ENCODE measurements at regions not wholly inside any gene's neighbourhood (a gene's known extent, or its start where the extent isn't known, plus 50 kb on each side); places are given as distances from the start of the nearest gene placed in this dataset.
"Not testable (repeated sequence)": the region's sequence is repeated elsewhere in the genome, so short reads cannot be mapped to it uniquely, and the experiment has no call there.

GRCh38 chr9:34907044-34907443 is 51.0 kb upstream of the PHF24 start:
- DNase-seq, result no peak

GRCh38 chr9:34899535-34900158 is 58.4 kb upstream of the PHF24 start:
- DNase-seq, result peak; percentile 73

DNA sequence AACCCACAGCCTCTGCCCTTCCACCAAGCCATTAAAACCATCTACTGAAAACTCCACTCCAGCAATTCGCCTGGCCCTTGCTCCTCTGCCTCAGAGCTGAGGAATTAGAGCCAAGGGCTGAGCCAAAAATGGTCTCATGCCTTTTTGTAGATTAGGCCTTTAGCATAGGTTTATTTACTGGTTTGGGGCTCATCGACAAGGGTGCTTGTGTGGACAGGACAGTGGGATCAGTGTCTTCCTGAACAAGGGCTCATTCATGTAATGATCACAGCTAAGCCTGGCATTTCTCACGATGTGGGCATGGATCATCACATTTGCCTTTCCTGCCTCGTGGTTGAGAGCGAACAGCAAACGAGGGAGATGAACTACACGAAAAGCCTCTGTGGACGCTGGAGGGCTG is 59.2 kb upstream of the PHF24 start:
- DNase-seq, result no peak

DNA sequence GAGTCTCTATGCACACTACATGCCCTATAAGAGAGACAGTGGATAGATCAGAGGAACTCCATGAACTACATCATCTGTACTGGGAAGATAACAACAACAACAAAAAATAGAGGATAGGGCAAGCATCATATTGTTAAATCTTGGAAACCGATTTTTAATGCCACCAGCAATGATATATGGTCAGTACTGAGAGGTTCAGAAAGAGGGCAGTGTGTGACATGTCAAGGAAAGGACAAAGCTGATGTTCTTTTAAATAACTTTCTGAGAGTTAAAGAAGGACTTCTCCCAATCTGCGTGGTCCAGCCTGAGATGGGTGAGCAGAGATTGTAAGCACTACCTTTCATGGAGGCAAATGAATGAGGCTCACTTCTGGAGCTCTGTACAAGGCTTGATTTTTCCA is 62.0 kb upstream of the PHF24 start:
- DNase-seq, result no peak

- DNase-seq, result no peak
Observed at GRCh38 chr9:34892886-34893285, 65.2 kb upstream of the PHF24 start.

DNA sequence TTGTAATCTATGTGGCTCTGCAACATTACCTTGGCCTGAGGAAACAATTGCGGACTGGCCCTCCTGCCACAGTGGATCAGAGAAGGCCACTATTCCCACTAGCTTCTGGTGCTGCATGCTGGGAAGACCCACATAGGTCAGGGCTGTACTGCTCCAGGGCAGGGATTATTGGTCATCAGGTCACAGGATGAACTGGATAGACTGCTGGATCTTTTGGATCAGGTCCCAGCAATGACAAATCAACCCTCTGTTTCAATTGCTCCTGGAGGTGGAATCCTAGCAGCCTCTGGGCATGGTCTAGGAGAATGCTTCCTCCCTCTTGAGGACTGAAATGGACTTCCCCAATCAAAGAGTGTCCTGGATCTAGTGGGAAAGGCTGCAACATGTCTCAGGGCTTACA is 66.7 kb upstream of the PHF24 start:
- DNase-seq, result no peak

- no peak for DNase-seq
Observed at GRCh38 chr9:34887841-34888240, 70.2 kb upstream of the PHF24 start.

GRCh38 chr9:34884747-34885189 is 73.3 kb upstream of the PHF24 start:
- no peak for DNase-seq

DNA sequence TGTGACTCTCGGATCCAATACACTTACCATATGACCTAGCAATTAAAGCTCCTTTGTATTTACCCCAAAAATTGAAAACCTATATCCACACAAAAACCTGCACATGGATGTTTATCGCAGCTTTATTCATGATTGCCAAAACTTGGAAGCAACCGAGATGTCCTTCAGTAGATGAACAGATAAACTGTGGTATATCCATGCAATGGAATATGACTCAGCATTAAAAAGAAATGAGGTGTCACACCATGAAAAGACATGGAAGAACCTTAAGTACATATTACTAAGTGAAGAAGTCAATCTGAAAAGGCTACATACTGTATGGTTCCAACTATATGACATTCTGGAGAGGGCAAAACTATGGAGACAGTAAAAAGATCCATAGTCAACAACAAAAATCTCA is 82.0 kb upstream of the PHF24 start:
- DNase-seq, result no peak

DNA sequence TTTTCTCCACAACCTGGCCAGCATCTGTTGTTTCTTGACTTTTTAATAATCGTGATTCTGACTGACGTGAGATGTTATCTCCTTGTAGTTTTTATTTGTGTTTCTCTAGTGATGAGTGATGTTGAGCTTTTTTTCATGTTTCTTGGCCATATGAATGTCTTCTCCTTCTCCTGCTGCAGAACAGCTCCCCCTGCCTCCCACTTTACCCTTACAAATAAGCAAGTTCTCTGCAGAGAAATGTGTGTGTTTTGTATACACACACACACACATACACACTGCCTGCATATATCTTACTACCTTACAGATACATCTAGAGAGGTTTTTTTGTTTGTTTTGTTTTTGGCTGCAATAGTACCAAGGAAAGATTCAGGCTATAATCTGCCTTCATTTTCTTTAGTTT is 88.7 kb upstream of the PHF24 start:
- DNase-seq, result peak; percentile 13

- DNase-seq, result no peak
Observed at GRCh38 chr9:34866614-34867013, 91.5 kb upstream of the PHF24 start.

DNA sequence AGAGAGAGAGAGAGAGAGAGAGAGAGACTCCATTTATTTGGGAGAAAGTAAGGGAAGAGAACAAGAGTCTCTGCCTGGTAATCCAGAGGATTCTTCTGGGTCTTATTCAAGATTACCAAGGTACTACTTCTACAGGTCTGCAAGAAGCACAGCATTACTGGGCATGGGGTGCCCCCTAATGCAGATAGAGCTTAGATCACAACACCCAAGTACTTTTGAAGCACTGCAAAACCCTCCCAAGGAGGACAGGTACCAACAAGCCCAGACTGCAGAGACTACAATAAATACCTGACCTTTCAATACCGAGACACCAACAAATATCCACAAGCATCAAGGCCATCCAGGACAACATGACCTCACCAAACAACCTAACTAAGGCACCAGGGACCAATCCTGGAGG is 94.7 kb upstream of the PHF24 start:
- DNase-seq, result no peak

- DNase-seq, result peak; percentile 22
Observed at GRCh38 chr9:34862836-34863235, 95.2 kb upstream of the PHF24 start.

DNA sequence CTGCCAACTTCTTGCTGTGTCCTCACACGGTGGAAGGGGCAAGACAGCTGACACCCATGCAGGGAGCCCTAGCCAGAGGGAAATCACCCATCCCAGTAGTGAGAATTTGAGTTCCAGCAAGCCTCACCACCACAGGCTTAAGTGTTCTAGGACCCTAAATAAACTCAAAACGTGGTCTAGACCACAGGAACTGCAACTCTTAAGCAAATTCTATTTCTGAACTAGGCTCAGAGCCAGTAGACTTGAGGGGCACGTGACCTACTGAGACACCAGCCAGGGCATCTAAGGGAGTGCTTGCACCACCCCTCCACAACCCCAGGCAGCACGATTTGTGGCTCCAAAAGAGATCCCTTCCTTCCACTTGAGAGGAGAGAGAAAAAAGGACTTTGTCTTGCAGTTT is 96.0 kb upstream of the PHF24 start:
- no peak for DNase-seq

- DNase-seq, result not testable (repeated sequence)
Observed at GRCh38 chr9:34855016-34855415, 103.1 kb upstream of the PHF24 start.

DNA sequence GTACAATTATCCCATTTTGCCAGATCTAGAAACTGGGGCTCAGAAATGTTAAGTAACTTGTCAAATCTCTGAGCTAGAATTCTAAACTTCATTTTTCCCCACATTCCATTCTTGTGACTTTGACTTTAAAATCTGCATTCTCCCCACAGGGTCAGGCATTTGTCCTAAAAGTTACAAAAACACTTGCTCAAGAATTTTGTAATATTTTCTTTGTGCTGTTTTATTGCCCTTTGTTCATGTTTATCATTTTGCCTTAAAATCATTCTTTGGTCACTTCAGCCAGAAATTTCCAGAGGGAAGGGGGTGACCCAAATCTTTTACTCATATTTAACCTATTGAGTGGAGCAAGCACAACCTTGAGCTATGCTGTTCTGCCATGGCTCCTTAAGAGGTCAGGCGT is 120.1 kb upstream of the CCL21 start:
- no peak for DNase-seq

DNA sequence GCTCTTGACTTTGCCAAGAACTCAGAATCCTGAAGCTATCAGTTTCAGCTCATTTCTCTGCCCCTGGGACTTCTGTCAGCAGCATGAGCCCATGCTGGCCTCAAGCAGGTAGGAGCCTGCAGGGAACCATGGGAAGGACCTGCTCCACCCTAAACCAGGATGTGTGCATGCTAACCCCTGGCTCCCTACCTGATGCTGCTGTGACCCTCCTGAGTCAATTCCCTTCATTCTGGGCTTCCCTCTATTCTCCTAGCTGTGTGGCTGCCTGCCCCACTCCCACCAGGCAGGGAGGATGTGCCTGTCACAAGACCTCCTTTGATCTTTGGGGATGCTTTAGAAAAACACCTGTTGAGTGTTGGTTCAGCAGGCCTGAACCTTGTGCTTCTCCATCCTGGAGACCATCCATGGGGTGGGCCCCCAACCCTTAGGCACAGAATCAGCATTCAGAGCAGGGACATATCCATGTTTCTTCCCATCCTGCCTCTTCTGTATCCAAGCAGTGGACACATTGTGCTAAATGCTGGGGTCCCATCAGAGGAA is 117.1 kb upstream of the CCL21 start:
- no peak for DNase-seq

DNA sequence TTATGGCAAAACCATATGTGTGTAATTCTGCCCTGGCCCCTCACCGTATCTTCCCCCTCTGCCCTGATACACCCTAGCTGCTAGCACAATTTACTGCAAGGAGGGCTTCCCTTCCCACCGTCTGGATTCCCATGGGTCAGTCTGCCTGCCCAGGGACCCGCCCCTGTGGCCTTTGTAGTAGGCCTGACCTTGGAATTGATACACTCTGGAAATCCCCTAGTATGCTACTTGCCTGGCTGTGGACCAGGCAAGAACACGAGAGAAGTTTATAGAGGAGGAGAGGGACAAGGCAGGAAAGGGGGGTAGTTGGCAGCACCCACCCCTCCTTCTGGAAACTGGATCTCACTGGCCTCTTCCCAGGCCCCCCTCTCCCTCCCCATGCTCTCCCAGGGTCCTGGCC is 115.8 kb upstream of the CCL21 start:
- no peak for DNase-seq

- no peak for DNase-seq
Observed at GRCh38 chr9:34823778-34824177, 113.8 kb upstream of the CCL21 start.

DNA sequence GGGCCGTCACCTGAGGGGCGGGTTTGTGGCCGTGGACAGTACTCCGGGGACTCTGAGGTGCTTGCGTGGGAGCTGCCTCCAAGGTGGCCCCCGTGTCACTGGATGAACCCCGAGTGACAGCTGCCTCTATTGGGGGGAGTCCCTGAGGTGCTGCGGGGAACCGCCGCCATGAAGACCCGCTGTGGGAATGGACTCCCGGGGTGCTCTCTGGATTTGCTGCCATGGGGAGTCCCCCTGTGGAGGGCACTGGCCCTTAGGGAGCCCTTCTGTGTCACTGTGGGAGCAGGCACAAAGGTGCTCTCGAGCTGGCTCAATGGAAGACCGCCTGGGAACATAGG is 100.2 kb upstream of the CCL21 start:
- no peak for DNase-seq

- peak; percentile 15 for DNase-seq
Observed at GRCh38 chr9:34809504-34810186, 99.7 kb upstream of the CCL21 start.

GRCh38 chr9:34802916-34803315 is 93.0 kb upstream of the CCL21 start:
- no peak for DNase-seq

DNA sequence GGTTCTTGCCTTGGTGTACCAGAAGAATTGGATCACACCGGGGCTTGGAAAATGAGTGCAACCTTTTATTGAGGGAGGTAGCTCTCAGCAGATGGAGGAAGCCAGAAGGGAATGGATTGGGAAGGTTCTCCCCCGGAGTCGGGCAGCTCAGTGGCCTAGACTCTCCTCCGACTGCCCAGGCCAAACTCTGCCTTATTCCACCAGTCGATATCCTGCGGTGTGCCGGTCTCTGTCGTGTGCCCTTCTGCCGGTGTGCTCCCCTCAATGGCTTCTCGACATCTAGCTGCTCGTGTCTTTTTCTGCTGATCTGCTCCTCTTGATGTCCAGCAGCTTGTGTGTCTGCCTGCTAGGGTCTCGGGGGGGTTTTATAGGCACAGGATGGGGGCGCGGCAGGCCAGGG is 87.4 kb upstream of the CCL21 start:
- DNase-seq, result no peak

DNA sequence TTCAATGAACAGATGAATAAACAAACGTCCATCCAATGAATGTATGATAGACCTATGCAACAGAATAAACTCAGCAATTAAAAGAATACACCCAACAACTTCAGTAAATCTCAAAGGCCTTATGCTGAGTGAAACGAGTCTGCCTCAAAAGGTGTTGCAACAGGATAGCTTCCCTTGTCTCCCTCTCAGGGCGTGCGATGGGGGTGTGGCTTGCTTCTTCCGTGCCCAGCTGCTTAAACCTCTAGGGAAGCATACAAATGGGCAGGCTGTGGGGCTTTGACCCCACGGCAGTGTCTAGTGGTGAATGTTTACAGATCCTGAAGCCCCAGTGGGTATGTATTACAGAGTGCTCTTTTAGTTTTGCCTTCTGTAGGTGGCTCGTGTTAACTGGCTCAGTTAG is 87.0 kb upstream of the CCL21 start:
- peak; percentile 13 for DNase-seq

- DNase-seq, result no peak
Observed at GRCh38 chr9:34793428-34793827, 83.5 kb upstream of the CCL21 start.

All from inflammatory macrophage treated with lipopolysaccharide for 4 hours (primary cell).